Mesodermal cell (in vitro differentiated cells): ENCODE measurements at regions not wholly inside any gene's neighbourhood (a gene's known extent, or its start where the extent isn't known, plus 50 kb on each side); places are given as distances from the start of the nearest gene placed in this dataset.

ENCODE experiments used
- H3K27ac ChIP-seq: 2 replicates; pipeline ENCODE4 v1.7.0; 2013; ENCODE audit warnings: mild to moderate bottlenecking, low read depth, low read length, moderate library complexity; ENCODE audit not compliant: severe bottlenecking
- H3K36me3 ChIP-seq: 2 replicates; pipeline ENCODE4 v1.7.1; 2013; ENCODE audit warnings: mild to moderate bottlenecking, low read length, moderate library complexity; ENCODE audit not compliant: control insufficient read depth, insufficient read depth
- H3K4me1 ChIP-seq: one replicate; pipeline ENCODE4 v1.7.1; 2013; ENCODE audit warnings: mild to moderate bottlenecking, low read length; ENCODE audit not compliant: insufficient read depth, control insufficient read depth, poor library complexity, severe bottlenecking
- H3K4me3 ChIP-seq: 2 replicates; pipeline ENCODE4 v1.7.0; 2013; ENCODE audit warnings: low read length, control low read depth, mild to moderate bottlenecking; ENCODE audit not compliant: insufficient read depth, poor library complexity, severe bottlenecking; ENCODE audit errors: extremely low read depth
- H3K9me3 ChIP-seq: 2 replicates; pipeline ENCODE4 v1.7.1; 2013; ENCODE audit warnings: mild to moderate bottlenecking, low read length, moderate library complexity; ENCODE audit not compliant: control insufficient read depth
- WGBS, 2 experiments: methylation state at CpG; one replicate each; pipeline ENCODE4 v1.1.5; 2013; ENCODE audit warnings: missing lambda C conversion rate in 2 of 2; ENCODE audit not compliant: insufficient coverage in 2 of 2; 5-methylcytosine and 5-hydroxymethylcytosine counted together

- Histone ChIP-seq H3K4me3 (no peak overlapping the region), H3K4me1 (peaks cover 5% of the 10 kb centered on the region), H3K27ac (no peak overlapping the region), H3K36me3 (no peaks in the 10 kb centered on the region), H3K9me3 (no peaks in the 10 kb centered on the region)
- 56 to 65% methylated on average over 4 to 5 of the region's 5 CpGs for WGBS, 2 experiments
Measured at GRCh38 chr2:59458800-59459199, 1094.7 kb downstream of the BCL11A start.

GRCh38 chr2:59456285-59456684, 1097.2 kb downstream of the BCL11A start:
- Histone ChIP-seq H3K4me3 (no peak overlapping the region), H3K4me1 (no peaks in the 10 kb centered on the region), H3K27ac (no peak overlapping the region), H3K9me3 (no peaks in the 10 kb centered on the region), H3K36me3 (no peaks in the 10 kb centered on the region)
- 50 to 73% methylated on average over 2 of the region's 2 CpGs for WGBS, 2 experiments

- no peak overlapping the region for H3K27ac ChIP-seq
- no peak overlapping the region for H3K4me3 ChIP-seq
- no peaks in the 10 kb centered on the region for H3K36me3 ChIP-seq
- 86 to 89% methylated on average over 1 of the region's 1 CpG for WGBS, 2 experiments
- no peaks in the 10 kb centered on the region for H3K9me3 ChIP-seq
- no peaks in the 10 kb centered on the region for H3K4me1 ChIP-seq
Measured at GRCh38 chr2:59449274-59449673, 1104.2 kb downstream of the BCL11A start.

GRCh38 chr2:59440491-59440890, 1113.0 kb downstream of the BCL11A start:
- WGBS, 2 experiments = 87 to 89% methylated on average over 7 of the region's 7 CpGs
- no peak overlapping the region for H3K27ac ChIP-seq
- H3K9me3 ChIP-seq = no peaks in the 10 kb centered on the region
- no peaks in the 10 kb centered on the region for H3K4me1 ChIP-seq
- H3K36me3 ChIP-seq = no peaks in the 10 kb centered on the region
- no peak overlapping the region for H3K4me3 ChIP-seq

GRCh38 chr2:59435635-59436034, 1117.8 kb downstream of the BCL11A start:
- Histone ChIP-seq H3K9me3 (peaks cover 7% of the 10 kb centered on the region), H3K27ac (no peak overlapping the region), H3K4me3 (no peak overlapping the region), H3K4me1 (no peaks in the 10 kb centered on the region), H3K36me3 (no peaks in the 10 kb centered on the region)
- WGBS, 2 experiments = 100% methylated on average over 1 to 2 of the region's 3 CpGs

GRCh38 chr2:59428940-59429339, 1124.5 kb downstream of the BCL11A start:
- H3K4me3 ChIP-seq = no peak overlapping the region
- H3K36me3 ChIP-seq = no peaks in the 10 kb centered on the region
- no peak overlapping the region for H3K27ac ChIP-seq
- peaks cover 7% of the 10 kb centered on the region for H3K9me3 ChIP-seq
- whole genome bisulfite sequencing, 2 experiments = 88 to 92% methylated on average over 3 of the region's 3 CpGs
- peaks cover 4% of the 10 kb centered on the region for H3K4me1 ChIP-seq

GRCh38 chr2:59427980-59428379, 1125.5 kb downstream of the BCL11A start:
- Histone ChIP-seq H3K36me3 (no peaks in the 10 kb centered on the region), H3K4me1 (peaks cover 4% of the 10 kb centered on the region), H3K27ac (no peak overlapping the region), H3K9me3 (peaks cover 5% of the 10 kb centered on the region), H3K4me3 (no peak overlapping the region)
- 83% methylated on average over 1 of the region's 1 CpG; no CpG with 5 or more reads in 1 of the 2 experiments for WGBS, 2 experiments

GRCh38 chr2:59425247-59425646, 1128.2 kb downstream of the BCL11A start:
- Histone ChIP-seq H3K4me1 (peaks cover 4% of the 10 kb centered on the region), H3K27ac (no peak overlapping the region), H3K4me3 (no peak overlapping the region), H3K9me3 (no peaks in the 10 kb centered on the region), H3K36me3 (no peaks in the 10 kb centered on the region)
- 60% methylated on average over 2 of the region's 3 CpGs; no CpG with 5 or more reads in 1 of the 2 experiments for WGBS, 2 experiments

- H3K36me3 ChIP-seq = no peaks in the 10 kb centered on the region
- no peaks in the 10 kb centered on the region for H3K9me3 ChIP-seq
- H3K4me1 ChIP-seq = no peaks in the 10 kb centered on the region
- no peak overlapping the region for H3K4me3 ChIP-seq
- 72 to 84% methylated on average over 9 of the region's 11 CpGs for WGBS, 2 experiments
- H3K27ac ChIP-seq = no peak overlapping the region
Measured at GRCh38 chr2:59413751-59414570, 1139.5 kb downstream of the BCL11A start.

GRCh38 chr2:59399126-59399525, 1154.3 kb downstream of the BCL11A start:
- Histone ChIP-seq H3K4me1 (no peaks in the 10 kb centered on the region), H3K27ac (no peak overlapping the region), H3K36me3 (no peaks in the 10 kb centered on the region), H3K9me3 (no peaks in the 10 kb centered on the region), H3K4me3 (no peak overlapping the region)
- WGBS, 2 experiments = no CpG with 5 or more reads among the region's 2 CpGs

- Histone ChIP-seq H3K4me3 (no peak overlapping the region), H3K9me3 (no peaks in the 10 kb centered on the region), H3K27ac (no peak overlapping the region), H3K4me1 (no peaks in the 10 kb centered on the region), H3K36me3 (no peaks in the 10 kb centered on the region)
Measured at GRCh38 chr2:59398081-59398480, 1155.4 kb downstream of the BCL11A start.
